Liver (tissue), 8 donors: ENCODE measurements at regions not wholly inside any gene's neighbourhood (a gene's known extent, or its start where the extent isn't known, plus 50 kb on each side); places are given as distances from the start of the nearest gene placed in this dataset.

ENCODE experiments used
- DNase-seq: peaks from one replicate; pipeline ENCODE4 v3.0.0-alpha.2; 2017; ENCODE audit warnings: low spot score
- H3K27ac ChIP-seq, 2 donors: one replicate each; pipeline ENCODE4 v1.7.0; 2013; ENCODE audit warnings: inconsistent platforms in 2 of 2, low read length in 2 of 2, control low read depth in 1 of 2, low read depth in 1 of 2, mild to moderate bottlenecking in 1 of 2
- H3K27me3 ChIP-seq, 4 donors: one replicate each; pipeline versions ENCODE4 v1.6.1 to v1.7.0; 2013; ENCODE audit warnings: low read length in 3 of 4, inconsistent platforms in 1 of 4, mild to moderate bottlenecking in 1 of 4, moderate library complexity in 1 of 4; ENCODE audit not compliant: control insufficient read depth in 4 of 4, insufficient read depth in 4 of 4
- H3K36me3 ChIP-seq, 4 donors: one replicate each; pipeline versions ENCODE4 v1.6.1 to v1.7.0; 2013; ENCODE audit warnings: low read length in 3 of 4, mild to moderate bottlenecking in 3 of 4, low read depth in 1 of 4, moderate library complexity in 1 of 4; ENCODE audit not compliant: control insufficient read depth in 4 of 4, insufficient read depth in 3 of 4
- H3K4me1 ChIP-seq, 4 donors: one replicate each; pipeline versions ENCODE4 v1.6.1 to v1.7.0; 2013; ENCODE audit warnings: low read length in 3 of 4, mild to moderate bottlenecking in 3 of 4, moderate library complexity in 1 of 4; ENCODE audit not compliant: control insufficient read depth in 4 of 4, insufficient read depth in 4 of 4
- H3K4me3 ChIP-seq, 3 donors: one replicate each; pipeline versions ENCODE4 v1.6.1 to v1.7.0; 2013; ENCODE audit warnings: low read length in 3 of 3, control low read depth in 1 of 3, low read depth in 1 of 3, mild to moderate bottlenecking in 1 of 3
- H3K9ac ChIP-seq, 2 donors: one replicate each; pipeline ENCODE4 v1.7.0; 2013; ENCODE audit warnings: low read length in 2 of 2, mild to moderate bottlenecking in 2 of 2, moderate library complexity in 2 of 2, control low read depth in 1 of 2, low read depth in 1 of 2
- H3K9me3 ChIP-seq, 4 donors: one replicate each; pipeline versions ENCODE4 v1.6.1 to v1.7.0; 2013; ENCODE audit warnings: low read length in 3 of 4; ENCODE audit not compliant: control insufficient read depth in 4 of 4
- EGR1 ChIP-seq, 2 donors: IDR thresholded peaks; 2 replicates each; pipeline ENCODE4 v1.6.1; 2016 to 2018; ENCODE audit warnings: antibody characterized with exemption in 2 of 2, low read depth in 2 of 2
- FOXA1 ChIP-seq: IDR thresholded peaks from 2 replicates; pipeline ENCODE4 v1.6.1; 2016; ENCODE audit warnings: antibody characterized with exemption
- FOXA2 ChIP-seq: IDR thresholded peaks from 2 replicates; pipeline ENCODE4 v1.6.1; 2016; ENCODE audit warnings: antibody characterized with exemption
- GABPA ChIP-seq, 2 donors: IDR thresholded peaks in 1 of 2; conservative IDR thresholded peaks in 1 of 2; 2 replicates each; pipeline ENCODE4 v1.6.1; 2016; ENCODE audit warnings: antibody characterized with exemption in 2 of 2, mild to moderate bottlenecking in 1 of 2, moderate library complexity in 1 of 2
- HNF4A ChIP-seq, 2 donors: conservative IDR thresholded peaks; 2 replicates each; pipeline ENCODE4 v1.6.1; 2016; ENCODE audit warnings: antibody characterized with exemption in 2 of 2, mild to moderate bottlenecking in 2 of 2
- HNF4G ChIP-seq: IDR thresholded peaks from 2 replicates; pipeline ENCODE4 v1.6.1; 2016; ENCODE audit warnings: antibody characterized with exemption
- JUND ChIP-seq, 2 donors: IDR thresholded peaks; 2 replicates each; pipeline ENCODE4 v1.6.1; 2016; ENCODE audit warnings: antibody characterized with exemption in 2 of 2
- NR2F2 ChIP-seq: IDR thresholded peaks from 2 replicates; pipeline ENCODE4 v1.6.1; 2016; ENCODE audit warnings: antibody characterized with exemption
- RAD21 ChIP-seq, 2 donors: IDR thresholded peaks; 2 replicates each; pipeline ENCODE4 v1.6.1; 2016; ENCODE audit warnings: antibody characterized with exemption in 2 of 2, mild to moderate bottlenecking in 2 of 2
- RXRA ChIP-seq, 2 donors: IDR thresholded peaks; 2 replicates each; pipeline ENCODE4 v1.6.1; 2017 to 2018; ENCODE audit warnings: antibody characterized with exemption in 2 of 2, mild to moderate bottlenecking in 1 of 2
- SP1 ChIP-seq: IDR thresholded peaks from 2 replicates; pipeline ENCODE4 v1.6.1; 2018; ENCODE audit warnings: antibody characterized with exemption, mild to moderate bottlenecking
- TAF1 ChIP-seq: conservative IDR thresholded peaks from 2 replicates; pipeline ENCODE4 v1.6.1; 2016; ENCODE audit warnings: antibody characterized with exemption, mild to moderate bottlenecking
- YY1 ChIP-seq: IDR thresholded peaks from 2 replicates; pipeline ENCODE4 v1.6.1; 2016; ENCODE audit warnings: antibody characterized with exemption, mild to moderate bottlenecking
- WGBS: extraction: QIAGEN DNeasy Blood & Tissue Kit; methylation state at CpG from one replicate; pipeline ENCODE4 v1.1.7; 2013; 5-methylcytosine and 5-hydroxymethylcytosine counted together
- TF ChIP-seq, protein P1 (sequence below): IDR thresholded peaks from 2 replicates; pipeline ENCODE4 v1.6.1; 2016; ENCODE audit warnings: antibody characterized with exemption
- TF ChIP-seq, protein P2 (sequence below): IDR thresholded peaks from 2 replicates; pipeline ENCODE4 v1.6.1; 2016; ENCODE audit warnings: antibody characterized with exemption
- TF ChIP-seq, protein P3 (sequence below): IDR thresholded peaks from 2 replicates; pipeline ENCODE4 v1.6.1; 2016; ENCODE audit warnings: antibody characterized with exemption, mild to moderate bottlenecking
- TF ChIP-seq, protein P4 (sequence below): IDR thresholded peaks from 2 replicates; pipeline ENCODE4 v1.6.1; 2016; ENCODE audit warnings: antibody characterized with exemption
- TF ChIP-seq, protein P5 (sequence below): fragments of 150-350 bp; IDR thresholded peaks from 2 replicates; pipeline ENCODE4 v1.5.1; 2017; ENCODE audit warnings: improper control_type of control experiment, low read depth, low read length; ENCODE audit not compliant: missing input control
- donor health status: healthy.
- donor health status: healthy.
- donor health status: healthy.
- donor health status: healthy.
- donor health status: healthy.

DNA sequence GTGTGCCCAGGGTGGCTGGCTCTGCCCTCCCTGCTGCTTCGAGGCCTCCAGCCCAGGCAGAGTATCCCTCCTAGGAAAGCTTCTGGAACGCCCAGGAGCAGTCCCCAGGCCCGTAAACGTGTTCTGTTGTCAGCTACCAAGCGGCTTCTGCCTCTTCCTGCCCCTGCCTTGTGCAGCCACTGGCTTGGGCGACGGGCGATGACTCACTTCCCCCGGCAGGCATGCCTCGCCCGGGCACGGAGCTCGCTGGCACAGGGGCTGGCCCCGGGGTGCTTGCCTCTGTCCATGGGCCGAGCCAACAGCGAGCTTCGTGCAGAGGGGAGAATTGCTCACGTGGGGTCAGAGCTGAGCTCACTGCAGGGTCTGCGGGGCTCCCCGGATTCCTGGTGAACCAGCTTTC, 86.7 kb upstream of the THBS2 start:
- H3K4me1 ChIP-seq: no peaks in the 10 kb centered on the region
- no peaks in the 10 kb centered on the region for H3K36me3 ChIP-seq
- DNase-seq: no peak
- peaks cover 0 to 2% (median 0%) of the 10 kb centered on the region in 4 donors for H3K27me3 ChIP-seq
- WGBS: 90% methylated on average over 20 of the region's 20 CpGs
- peaks cover 0 to 4% (median 0%) of the 10 kb centered on the region in 4 donors for H3K9me3 ChIP-seq
- H3K27ac ChIP-seq: no peak overlapping the region
- H3K9ac ChIP-seq: no peak overlapping the region
- H3K4me3 ChIP-seq: no peak overlapping the region
- TF ChIP-seq SP1 (no peak), YY1 (no peak), GABPA (IDR thresholded peaks at IDR 0.05 in 1 of 2, conservative IDR thresholded peaks at IDR 0.05 in 1 of 2) (no peak), TAF1 (no peak), RXRA (IDR thresholded peaks at IDR 0.05) (no peak)
- TF ChIP-seq, protein P1, sequence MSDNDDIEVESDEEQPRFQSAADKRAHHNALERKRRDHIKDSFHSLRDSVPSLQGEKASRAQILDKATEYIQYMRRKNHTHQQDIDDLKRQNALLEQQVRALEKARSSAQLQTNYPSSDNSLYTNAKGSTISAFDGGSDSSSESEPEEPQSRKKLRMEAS: no peak
- TF ChIP-seq, protein P2, sequence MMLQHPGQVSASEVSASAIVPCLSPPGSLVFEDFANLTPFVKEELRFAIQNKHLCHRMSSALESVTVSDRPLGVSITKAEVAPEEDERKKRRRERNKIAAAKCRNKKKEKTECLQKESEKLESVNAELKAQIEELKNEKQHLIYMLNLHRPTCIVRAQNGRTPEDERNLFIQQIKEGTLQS: no peak

DNA sequence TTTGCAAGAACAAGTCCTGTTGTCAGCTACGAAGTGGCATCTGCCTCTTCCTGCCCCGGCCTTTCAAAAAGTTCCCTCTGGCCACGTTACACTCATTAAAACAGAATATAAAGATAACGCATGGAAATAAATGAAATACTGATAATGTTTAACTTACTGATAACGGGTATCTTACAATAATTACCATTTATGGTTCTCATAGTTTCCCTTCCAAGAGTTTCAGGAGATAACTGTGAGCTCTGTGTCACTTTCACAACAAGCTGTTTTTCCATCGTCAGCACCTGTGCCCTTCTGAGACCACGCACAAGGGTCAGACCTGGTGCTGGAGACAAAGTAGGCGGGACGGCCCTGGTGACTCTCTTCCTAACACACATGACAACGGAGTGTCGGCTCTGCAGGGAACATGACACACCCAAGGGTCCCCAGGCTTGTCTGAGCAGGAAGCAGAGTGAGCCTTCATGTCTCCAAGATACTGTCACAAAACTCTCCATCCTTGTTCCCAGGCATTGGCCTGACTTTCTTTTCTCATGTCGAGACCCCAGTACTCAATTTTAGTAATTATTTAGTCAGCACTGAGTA, 86.2 kb upstream of the THBS2 start:
- 68% methylated on average over 12 of the region's 12 CpGs for WGBS
- peaks cover 0 to under 1% (median 0%) of the 10 kb centered on the region in 4 donors for H3K27me3 ChIP-seq
- TF ChIP-seq HNF4A (conservative IDR thresholded peaks at IDR 0.05) (no peak), NR2F2 (no peak), RAD21 (IDR thresholded peaks at IDR 0.05) (no peak), JUND (IDR thresholded peaks at IDR 0.05) (no peak), GABPA (IDR thresholded peaks at IDR 0.05 in 1 of 2, conservative IDR thresholded peaks at IDR 0.05 in 1 of 2) (no peak), YY1 (no peak), EGR1 (IDR thresholded peaks at IDR 0.05; ENCODE audit: low read depth in 2 of 2) (no peak), RXRA (IDR thresholded peaks at IDR 0.05) (no peak), HNF4G (no peak), FOXA2 (no peak), TAF1 (no peak), FOXA1 (no peak), SP1 (no peak)
- TF ChIP-seq, protein P3, sequence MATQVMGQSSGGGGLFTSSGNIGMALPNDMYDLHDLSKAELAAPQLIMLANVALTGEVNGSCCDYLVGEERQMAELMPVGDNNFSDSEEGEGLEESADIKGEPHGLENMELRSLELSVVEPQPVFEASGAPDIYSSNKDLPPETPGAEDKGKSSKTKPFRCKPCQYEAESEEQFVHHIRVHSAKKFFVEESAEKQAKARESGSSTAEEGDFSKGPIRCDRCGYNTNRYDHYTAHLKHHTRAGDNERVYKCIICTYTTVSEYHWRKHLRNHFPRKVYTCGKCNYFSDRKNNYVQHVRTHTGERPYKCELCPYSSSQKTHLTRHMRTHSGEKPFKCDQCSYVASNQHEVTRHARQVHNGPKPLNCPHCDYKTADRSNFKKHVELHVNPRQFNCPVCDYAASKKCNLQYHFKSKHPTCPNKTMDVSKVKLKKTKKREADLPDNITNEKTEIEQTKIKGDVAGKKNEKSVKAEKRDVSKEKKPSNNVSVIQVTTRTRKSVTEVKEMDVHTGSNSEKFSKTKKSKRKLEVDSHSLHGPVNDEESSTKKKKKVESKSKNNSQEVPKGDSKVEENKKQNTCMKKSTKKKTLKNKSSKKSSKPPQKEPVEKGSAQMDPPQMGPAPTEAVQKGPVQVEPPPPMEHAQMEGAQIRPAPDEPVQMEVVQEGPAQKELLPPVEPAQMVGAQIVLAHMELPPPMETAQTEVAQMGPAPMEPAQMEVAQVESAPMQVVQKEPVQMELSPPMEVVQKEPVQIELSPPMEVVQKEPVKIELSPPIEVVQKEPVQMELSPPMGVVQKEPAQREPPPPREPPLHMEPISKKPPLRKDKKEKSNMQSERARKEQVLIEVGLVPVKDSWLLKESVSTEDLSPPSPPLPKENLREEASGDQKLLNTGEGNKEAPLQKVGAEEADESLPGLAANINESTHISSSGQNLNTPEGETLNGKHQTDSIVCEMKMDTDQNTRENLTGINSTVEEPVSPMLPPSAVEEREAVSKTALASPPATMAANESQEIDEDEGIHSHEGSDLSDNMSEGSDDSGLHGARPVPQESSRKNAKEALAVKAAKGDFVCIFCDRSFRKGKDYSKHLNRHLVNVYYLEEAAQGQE: no peak
- TF ChIP-seq, protein P4, sequence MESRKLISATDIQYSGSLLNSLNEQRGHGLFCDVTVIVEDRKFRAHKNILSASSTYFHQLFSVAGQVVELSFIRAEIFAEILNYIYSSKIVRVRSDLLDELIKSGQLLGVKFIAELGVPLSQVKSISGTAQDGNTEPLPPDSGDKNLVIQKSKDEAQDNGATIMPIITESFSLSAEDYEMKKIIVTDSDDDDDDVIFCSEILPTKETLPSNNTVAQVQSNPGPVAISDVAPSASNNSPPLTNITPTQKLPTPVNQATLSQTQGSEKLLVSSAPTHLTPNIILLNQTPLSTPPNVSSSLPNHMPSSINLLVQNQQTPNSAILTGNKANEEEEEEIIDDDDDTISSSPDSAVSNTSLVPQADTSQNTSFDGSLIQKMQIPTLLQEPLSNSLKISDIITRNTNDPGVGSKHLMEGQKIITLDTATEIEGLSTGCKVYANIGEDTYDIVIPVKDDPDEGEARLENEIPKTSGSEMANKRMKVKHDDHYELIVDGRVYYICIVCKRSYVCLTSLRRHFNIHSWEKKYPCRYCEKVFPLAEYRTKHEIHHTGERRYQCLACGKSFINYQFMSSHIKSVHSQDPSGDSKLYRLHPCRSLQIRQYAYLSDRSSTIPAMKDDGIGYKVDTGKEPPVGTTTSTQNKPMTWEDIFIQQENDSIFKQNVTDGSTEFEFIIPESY: no peak
- TF ChIP-seq, protein P1: no peak
- TF ChIP-seq, protein P2: no peak
- TF ChIP-seq, protein P5, sequence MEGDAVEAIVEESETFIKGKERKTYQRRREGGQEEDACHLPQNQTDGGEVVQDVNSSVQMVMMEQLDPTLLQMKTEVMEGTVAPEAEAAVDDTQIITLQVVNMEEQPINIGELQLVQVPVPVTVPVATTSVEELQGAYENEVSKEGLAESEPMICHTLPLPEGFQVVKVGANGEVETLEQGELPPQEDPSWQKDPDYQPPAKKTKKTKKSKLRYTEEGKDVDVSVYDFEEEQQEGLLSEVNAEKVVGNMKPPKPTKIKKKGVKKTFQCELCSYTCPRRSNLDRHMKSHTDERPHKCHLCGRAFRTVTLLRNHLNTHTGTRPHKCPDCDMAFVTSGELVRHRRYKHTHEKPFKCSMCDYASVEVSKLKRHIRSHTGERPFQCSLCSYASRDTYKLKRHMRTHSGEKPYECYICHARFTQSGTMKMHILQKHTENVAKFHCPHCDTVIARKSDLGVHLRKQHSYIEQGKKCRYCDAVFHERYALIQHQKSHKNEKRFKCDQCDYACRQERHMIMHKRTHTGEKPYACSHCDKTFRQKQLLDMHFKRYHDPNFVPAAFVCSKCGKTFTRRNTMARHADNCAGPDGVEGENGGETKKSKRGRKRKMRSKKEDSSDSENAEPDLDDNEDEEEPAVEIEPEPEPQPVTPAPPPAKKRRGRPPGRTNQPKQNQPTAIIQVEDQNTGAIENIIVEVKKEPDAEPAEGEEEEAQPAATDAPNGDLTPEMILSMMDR: no peak
- H3K9ac ChIP-seq: no peak overlapping the region
- H3K27ac ChIP-seq: no peak overlapping the region
- H3K36me3 ChIP-seq: no peaks in the 10 kb centered on the region
- H3K4me1 ChIP-seq: no peaks in the 10 kb centered on the region
- peaks cover 0 to 4% (median 0%) of the 10 kb centered on the region in 4 donors for H3K9me3 ChIP-seq
- no peak overlapping the region for H3K4me3 ChIP-seq
- no peak for DNase-seq
